Uterus (tissue), 2 donors: ENCODE measurements at regions not wholly inside any gene's neighbourhood (a gene's known extent, or its start where the extent isn't known, plus 50 kb on each side); places are given as distances from the start of the nearest gene placed in this dataset.
"Not testable (repeated sequence)": the region's sequence is repeated elsewhere in the genome, so short reads cannot be mapped to it uniquely, and the experiment has no call there.

Experiments
- POLR2A ChIP-seq, 2 donors: fragments of 450-650 bp; IDR thresholded peaks; one replicate each; pipeline ENCODE4 v1.6.1; 2016; ENCODE audit warnings: antibody characterized with exemption in 2 of 2, mild to moderate bottlenecking in 1 of 2, moderate library complexity in 1 of 2
- TF ChIP-seq, protein P1 (sequence below), 4 experiments: fragments of 200-600 bp in 2 of 4; fragments of 450-650 bp in 2 of 4; sonication (generic) in 2 of 4; IDR thresholded peaks; one replicate each; pipeline ENCODE4 v1.5.1; 2016 to 2019; ENCODE audit warnings: antibody characterized with exemption in 4 of 4, mild to moderate bottlenecking in 2 of 4, moderate library complexity in 1 of 4

- TF ChIP-seq, protein P1, sequence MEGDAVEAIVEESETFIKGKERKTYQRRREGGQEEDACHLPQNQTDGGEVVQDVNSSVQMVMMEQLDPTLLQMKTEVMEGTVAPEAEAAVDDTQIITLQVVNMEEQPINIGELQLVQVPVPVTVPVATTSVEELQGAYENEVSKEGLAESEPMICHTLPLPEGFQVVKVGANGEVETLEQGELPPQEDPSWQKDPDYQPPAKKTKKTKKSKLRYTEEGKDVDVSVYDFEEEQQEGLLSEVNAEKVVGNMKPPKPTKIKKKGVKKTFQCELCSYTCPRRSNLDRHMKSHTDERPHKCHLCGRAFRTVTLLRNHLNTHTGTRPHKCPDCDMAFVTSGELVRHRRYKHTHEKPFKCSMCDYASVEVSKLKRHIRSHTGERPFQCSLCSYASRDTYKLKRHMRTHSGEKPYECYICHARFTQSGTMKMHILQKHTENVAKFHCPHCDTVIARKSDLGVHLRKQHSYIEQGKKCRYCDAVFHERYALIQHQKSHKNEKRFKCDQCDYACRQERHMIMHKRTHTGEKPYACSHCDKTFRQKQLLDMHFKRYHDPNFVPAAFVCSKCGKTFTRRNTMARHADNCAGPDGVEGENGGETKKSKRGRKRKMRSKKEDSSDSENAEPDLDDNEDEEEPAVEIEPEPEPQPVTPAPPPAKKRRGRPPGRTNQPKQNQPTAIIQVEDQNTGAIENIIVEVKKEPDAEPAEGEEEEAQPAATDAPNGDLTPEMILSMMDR (IDR thresholded peaks at IDR 0.05), result not testable (repeated sequence)
- not testable (repeated sequence) for TF ChIP-seq POLR2A (IDR thresholded peaks at IDR 0.05)
These were observed 128.4 kb downstream of the ADCYAP1 start for GRCh38 chr18:1033092-1033491.
